Omental fat pad (tissue), 3 donors: ENCODE measurements at regions not wholly inside any gene's neighbourhood (a gene's known extent, or its start where the extent isn't known, plus 50 kb on each side); places are given as distances from the start of the nearest gene placed in this dataset.

Source experiments
- ATAC-seq: fragments of 150-250 bp; one replicate; pipeline ENCODE4 v1.9.1; 2016; ENCODE audit warnings: mild to moderate bottlenecking, moderate library complexity; ENCODE audit not compliant: low FRiP score
- DNase-seq: peaks from one replicate; pipeline ENCODE4 v3.0.0-alpha.2; 2019; ENCODE audit warnings: low spot score
- CTCF ChIP-seq, 3 donors: fragments of 450-650 bp; IDR thresholded peaks; one replicate each; pipeline ENCODE4 v1.5.1; 2016 to 2017; ENCODE audit warnings: antibody characterized with exemption in 3 of 3, mild to moderate bottlenecking in 3 of 3, moderate library complexity in 2 of 3

- TF ChIP-seq CTCF (IDR thresholded peaks at IDR 0.05) = no peak
- DNase-seq (no peak), ATAC-seq (no peak)
Measured at GRCh38 chr16:11492808-11493530, 93.8 kb downstream of the LITAF start.

GRCh38 chr16:11493531-11493929 is 93.2 kb downstream of the LITAF start:
- DNase-seq = no peak
- ATAC-seq = no peak
- no peak for TF ChIP-seq CTCF (IDR thresholded peaks at IDR 0.05)

- ATAC-seq (no peak), DNase-seq (no peak)
- TF ChIP-seq CTCF (IDR thresholded peaks at IDR 0.05) = no peak
Measured at GRCh38 chr16:11494029-11494428, 92.7 kb downstream of the LITAF start.

GRCh38 chr16:11494433-11494832 is 92.3 kb downstream of the LITAF start:
- no peak for DNase-seq
- TF ChIP-seq CTCF (IDR thresholded peaks at IDR 0.05) = no peak
- no peak for ATAC-seq

- ATAC-seq (no peak), DNase-seq (no peak)
- no peak for TF ChIP-seq CTCF (IDR thresholded peaks at IDR 0.05)
Measured at GRCh38 chr16:11495066-11495407, 91.7 kb downstream of the LITAF start.
